Iris pigment epithelial cell (primary cell): ENCODE measurements at regions not wholly inside any gene's neighbourhood (a gene's known extent, or its start where the extent isn't known, plus 50 kb on each side); places are given as distances from the start of the nearest gene placed in this dataset.
"Not testable (repeated sequence)": the region's sequence is repeated elsewhere in the genome, so short reads cannot be mapped to it uniquely, and the experiment has no call there.

Source experiments
- DNase-seq: peaks from one replicate; pipeline ENCODE4 v3.0.0-alpha.2; 2011; ENCODE audit warnings: low read depth

DNA sequence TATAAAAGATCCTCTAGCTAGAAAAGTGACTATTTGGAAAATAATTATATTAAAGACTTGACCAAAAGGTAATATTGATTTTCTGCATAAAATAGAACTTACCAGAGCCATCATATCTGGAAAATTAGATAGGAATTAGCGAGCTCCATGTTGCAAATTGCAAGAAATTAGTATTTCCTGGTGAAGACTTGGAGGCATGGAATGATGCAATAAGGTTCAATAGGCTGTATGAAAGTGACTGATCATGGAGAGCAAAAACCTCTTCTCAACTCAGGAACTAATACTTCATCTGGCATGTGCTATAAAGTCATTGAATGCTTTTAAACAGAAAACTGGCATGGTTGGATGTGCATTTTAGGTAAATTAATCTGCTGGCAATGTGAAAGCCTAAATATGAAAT lies 66.3 kb upstream of the UFM1 start:
- DNase-seq = no peak

DNA sequence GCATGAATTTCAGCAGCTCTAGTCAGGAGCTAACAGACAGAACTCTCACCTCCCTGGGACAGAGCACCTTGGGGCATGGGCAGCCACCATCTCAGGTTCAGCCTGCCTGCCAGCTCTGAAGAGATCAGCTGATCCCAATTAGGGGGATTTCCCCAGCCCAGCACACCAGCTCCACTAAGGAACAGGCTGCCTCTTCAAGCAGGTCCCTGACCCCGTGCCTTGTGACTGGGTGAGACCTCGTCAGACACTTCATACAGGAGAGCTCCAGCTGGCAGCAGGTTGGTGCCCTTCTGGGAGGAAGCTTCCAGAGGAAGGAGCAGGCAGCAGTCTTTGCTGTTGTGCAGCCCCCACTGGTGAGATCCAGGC lies 84.5 kb upstream of the UFM1 start:
- no peak for DNase-seq

- no peak for DNase-seq
These were observed 85.1 kb upstream of the UFM1 start for GRCh38 chr13:38264363-38265131.

GRCh38 chr13:38262211-38262610 lies 87.4 kb upstream of the UFM1 start:
- peak; percentile 5 for DNase-seq

- DNase-seq = no peak
These were observed 94.1 kb upstream of the UFM1 start for GRCh38 chr13:38255600-38255999.

DNA sequence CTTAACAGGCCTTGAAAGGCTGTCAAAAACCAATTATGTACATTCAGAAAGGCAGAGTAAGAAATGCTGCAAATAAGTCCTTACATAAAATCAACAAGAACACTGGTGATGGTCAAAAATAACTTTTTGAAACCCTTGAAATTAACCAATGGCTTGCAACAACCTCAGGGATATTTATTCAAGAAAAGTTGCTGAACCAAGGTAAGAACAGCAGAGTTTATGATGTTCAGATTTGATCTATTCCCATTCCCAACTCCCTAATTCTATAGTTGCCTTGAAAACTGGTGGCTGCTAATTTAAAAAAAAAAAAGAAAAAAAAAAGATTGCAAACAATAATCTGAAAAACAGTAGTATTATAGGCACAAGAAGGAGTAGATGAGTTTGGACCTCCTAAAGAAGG lies 109.8 kb upstream of the UFM1 start:
- no peak for DNase-seq

DNA sequence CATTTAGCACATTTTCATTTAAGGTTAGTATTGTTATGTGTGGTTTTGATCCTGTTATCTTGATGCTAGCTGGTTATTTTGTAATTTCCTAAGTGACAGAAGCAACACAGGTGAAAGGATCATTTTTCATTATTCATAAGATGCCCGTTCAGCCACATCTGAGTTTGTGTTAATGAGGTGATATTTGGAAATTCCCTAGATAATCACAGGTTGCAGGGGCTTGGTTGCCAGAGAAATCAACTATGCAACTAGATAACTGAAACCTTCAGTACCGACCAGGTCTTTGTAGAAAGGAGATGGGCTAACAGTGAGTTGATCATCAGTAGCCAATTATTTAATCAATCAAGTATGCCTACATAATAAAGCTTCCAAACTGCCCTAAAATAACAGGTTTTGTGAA lies 121.3 kb upstream of the UFM1 start:
- DNase-seq = no peak

GRCh38 chr13:38226496-38226895 lies 123.2 kb upstream of the UFM1 start:
- no peak for DNase-seq

GRCh38 chr13:38223089-38223488 lies 126.6 kb upstream of the UFM1 start:
- peak; percentile 38 for DNase-seq

DNA sequence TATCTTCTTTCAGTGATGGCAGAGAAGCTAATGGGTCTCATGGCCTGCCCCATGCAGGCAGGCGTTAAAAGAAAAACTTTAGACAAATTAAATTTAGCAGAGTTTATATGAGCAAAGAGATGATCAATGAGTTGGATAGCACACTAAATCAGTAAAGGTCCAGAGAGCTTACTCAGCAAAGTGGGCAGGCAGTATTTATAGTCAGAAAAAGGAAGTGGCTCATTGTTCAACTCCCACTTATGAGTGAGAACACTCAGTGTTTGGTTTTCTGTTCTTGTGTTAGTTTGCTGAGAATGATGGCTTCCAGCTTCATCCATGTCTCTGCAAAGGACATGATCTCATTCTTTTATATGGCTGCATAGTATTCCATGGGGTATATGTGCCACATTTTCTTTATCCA lies 128.5 kb upstream of the UFM1 start:
- not testable (repeated sequence) for DNase-seq

GRCh38 chr13:38216181-38216580 lies 133.5 kb upstream of the UFM1 start:
- no peak for DNase-seq

GRCh38 chr13:38213314-38213713 lies 136.3 kb upstream of the UFM1 start:
- DNase-seq = peak; percentile 35

DNA sequence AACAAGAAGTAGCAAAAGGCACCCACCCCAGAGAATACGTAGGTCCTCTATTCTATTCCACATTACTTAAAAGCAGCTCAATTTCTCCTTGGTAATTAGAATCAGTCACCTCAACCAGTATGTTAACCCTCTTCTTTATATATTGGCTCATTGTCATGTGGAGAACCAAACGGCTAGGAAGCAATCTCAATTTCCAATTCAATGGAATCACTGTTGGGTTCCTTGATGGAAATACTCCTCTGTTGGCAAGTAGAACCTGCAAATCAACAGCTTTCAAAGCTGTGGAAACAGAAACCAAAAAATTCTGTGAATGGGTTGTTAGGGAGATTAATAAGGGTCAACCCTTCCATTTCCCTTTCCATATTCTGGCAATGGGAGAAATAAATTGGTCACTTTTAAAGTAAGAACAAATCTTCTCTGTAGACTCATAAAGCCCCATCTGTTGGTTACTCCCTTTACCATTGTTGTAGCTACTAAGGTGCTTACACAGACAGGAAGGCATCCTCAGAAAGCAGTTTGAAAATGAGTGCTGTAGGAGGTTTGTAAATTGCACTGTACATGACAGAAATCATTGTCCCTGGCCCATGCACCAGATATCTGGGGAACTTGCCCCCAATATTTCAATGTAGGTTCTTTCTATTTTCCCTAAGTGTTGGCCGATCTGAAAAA lies 138.6 kb upstream of the UFM1 start:
- no peak for DNase-seq

DNA sequence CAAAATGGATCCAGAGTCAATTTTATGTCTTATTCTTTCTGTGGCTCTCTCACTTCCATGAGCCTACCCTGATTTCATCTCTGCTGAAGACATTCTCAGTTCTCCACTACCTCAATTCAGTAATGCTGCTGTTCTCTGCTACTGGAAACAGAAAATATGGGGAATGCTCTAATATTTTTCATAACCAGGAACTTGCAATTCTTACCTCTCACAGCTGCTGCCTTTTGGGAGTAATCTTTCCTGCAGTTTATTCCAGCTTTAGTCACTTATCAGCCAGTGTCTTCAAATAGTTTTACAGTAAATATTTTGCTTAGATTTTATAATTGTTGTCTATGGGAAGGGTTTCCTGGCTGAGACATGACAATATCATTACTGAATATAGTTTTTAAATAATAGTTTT lies 145.1 kb upstream of the UFM1 start:
- no peak for DNase-seq

- peak; percentile 49 for DNase-seq
These were observed 146.9 kb upstream of the UFM1 start for GRCh38 chr13:38202740-38203139.

DNA sequence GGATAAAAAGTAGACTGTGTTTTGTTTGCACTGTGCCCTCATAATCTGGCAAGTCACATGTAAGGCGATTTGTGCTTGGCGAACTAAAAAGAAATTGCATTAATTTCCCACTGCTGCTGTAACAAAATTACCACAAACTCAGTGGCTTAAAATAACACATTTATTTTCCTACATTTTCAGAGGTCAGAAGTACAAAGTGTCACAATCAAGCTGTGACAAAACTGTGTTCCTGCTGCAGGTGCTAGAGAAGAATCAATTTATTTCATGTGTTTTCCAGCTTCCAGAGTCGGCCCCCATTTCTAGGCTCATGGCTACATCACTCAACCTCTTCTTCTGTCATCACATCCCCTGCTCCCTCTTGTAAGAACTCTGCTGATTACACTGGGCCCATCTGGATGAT lies 158.6 kb upstream of the UFM1 start:
- no peak for DNase-seq

DNA sequence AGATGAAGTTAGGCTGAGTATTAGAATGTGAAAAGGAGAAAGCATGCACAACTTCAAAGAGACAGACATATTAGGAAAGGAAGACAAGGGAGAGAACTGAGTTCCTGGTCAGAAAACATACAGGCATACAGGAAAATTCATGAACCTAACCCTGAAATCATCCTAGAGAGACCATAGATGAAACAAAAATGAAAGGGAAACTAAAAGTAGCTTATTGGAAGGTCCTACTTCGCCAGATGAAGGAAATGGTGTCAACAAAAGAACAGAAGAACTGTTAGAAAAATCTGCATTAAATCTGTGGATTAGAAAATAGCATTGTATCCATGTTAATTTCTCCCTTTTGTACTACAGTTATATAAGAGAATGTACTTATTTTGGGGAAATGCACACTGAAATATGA lies 169.0 kb upstream of the UFM1 start:
- DNase-seq = no peak

GRCh38 chr13:38180126-38180525 lies 169.5 kb upstream of the UFM1 start:
- DNase-seq = peak; percentile 71

DNA sequence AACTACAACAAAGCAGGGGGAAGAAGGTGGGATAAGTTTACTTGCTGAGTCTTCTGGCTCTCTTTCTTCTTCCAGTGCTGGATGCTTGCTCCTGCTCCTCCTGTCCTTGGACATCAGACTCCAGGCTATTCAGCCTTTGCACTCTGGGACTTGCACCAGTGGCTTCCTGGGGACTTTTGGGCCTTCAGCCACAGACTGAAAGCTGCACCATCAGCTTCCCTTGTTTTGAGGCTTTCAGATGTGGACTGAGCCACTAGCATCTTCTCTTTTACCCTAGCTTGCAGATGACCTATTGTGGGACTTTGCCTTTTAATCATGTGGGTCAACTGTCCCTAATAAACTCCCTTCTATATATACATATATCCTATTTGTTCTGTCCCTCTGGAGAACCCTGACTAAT lies 173.0 kb upstream of the UFM1 start:
- DNase-seq = no peak

DNA sequence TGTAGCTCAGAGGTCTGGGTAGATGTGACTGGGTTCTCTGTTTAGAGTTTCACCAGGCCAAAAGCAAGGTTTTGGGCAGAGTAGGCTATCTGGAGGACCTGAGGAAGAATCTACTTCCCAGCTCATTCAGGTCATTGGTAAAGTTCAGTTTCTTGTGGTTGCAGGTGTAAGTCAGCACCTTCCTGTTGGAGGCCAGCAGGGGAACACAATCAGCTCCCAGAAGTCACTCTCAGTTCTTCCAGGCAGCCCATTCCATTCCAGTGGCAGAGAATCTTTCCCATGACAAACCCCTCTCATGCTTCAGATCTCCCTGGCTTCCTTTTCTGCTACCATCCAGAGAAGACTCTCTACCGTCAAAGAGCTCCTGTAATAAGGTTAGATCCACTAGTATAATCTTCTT lies 176.2 kb upstream of the UFM1 start:
- DNase-seq = no peak

DNA sequence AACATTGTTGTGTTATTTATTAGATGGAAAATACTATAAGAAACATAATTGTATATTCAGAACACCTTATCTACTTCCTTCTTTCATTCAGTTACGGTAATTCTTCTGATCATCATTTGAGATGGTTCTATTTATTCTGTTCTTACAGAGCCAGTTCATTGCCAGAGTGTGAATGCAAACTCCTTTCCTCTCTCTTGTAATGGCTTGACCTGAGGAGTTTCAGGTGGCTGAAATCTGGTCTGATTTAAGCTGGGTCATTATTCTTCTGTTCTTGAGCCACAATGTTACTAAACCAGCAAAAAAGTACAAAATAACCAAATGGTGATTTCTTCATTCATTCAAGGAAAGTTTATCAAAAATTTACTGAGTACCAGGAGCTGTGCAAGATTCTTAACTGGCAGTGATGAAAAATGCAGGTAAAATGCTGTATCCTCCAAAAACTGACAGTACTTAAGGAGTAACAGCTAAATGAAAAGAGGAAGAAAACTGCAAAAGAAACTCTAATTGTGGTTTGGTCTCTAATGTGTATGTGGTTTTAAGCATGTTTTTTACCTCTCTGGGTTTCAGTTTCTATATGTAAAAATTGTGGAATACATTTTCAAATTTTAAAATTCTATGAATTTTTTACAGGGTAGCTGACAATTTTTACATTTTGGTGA lies 182.4 kb upstream of the UFM1 start:
- DNase-seq = no peak

- DNase-seq = peak; percentile 45
These were observed 183.5 kb upstream of the UFM1 start for GRCh38 chr13:38166116-38166515.

- DNase-seq = no peak
These were observed 189.5 kb upstream of the UFM1 start for GRCh38 chr13:38160131-38160530.
